Activated naive CD4-positive, alpha-beta T cell treated with anti-CD3 and anti-CD28 coated beads for 36 hours (primary cell): ENCODE measurements at regions not wholly inside any gene's neighbourhood (a gene's known extent, or its start where the extent isn't known, plus 50 kb on each side); places are given as distances from the start of the nearest gene placed in this dataset.

Source experiments
- CTCF ChIA-PET: fragments of 350-600 bp; sonication (Branson Sonifier 250); formaldehyde crosslinking; loops from one replicate; lab custom pipeline; 2021; ENCODE audit warnings: antibody characterized with exemption; lab: Charles Lee
- DNase-seq: peaks from one replicate; pipeline ENCODE4 v3.0.0-alpha.2; 2020
- H3K27ac Mint-ChIP-seq: one replicate; pipeline ENCODE4 v1.8.0; 2021; ENCODE audit warnings: mild to moderate bottlenecking, mixed read lengths
- H3K27me3 Mint-ChIP-seq: one replicate; pipeline ENCODE4 v1.8.0; 2021; ENCODE audit warnings: low read depth, mixed read lengths
- H3K36me3 Mint-ChIP-seq: one replicate; pipeline ENCODE4 v1.8.0; 2021; ENCODE audit warnings: low read depth, mixed read lengths
- H3K4me1 Mint-ChIP-seq: one replicate; pipeline ENCODE4 v1.8.0; 2021; ENCODE audit warnings: low read depth, mixed read lengths
- H3K4me3 Mint-ChIP-seq: one replicate; pipeline ENCODE4 v1.8.0; 2021; ENCODE audit warnings: mild to moderate bottlenecking, moderate library complexity, mixed read lengths
- H3K9me3 Mint-ChIP-seq: one replicate; pipeline ENCODE4 v1.8.0; 2021; ENCODE audit warnings: mixed read lengths
- intact Hi-C: fragments of 100-400 bp; cut with micrococcal nuclease; formaldehyde crosslinking; loops from one replicate; pipeline ENCODE4 v1.15.1; 2023

DNA sequence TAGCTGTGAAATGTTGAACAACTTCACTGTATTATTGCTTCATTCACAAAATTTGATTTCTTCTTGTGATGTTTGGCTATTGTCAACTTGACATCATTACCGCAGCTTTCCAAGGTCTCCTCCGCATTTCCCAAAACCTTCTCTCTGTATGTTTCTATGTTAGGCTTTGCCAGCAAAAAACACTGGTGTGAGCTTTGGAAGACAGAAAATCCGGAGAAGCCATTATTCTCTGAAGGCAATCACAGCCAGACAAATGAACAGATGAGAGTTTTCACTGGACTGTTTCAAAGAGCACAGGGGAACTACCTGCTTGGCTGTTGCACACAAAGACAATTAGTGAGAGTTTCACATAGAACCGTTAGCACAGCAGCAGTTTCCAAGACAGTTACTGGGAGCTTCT lies 609.6 kb downstream of the BRINP3 start:
- DNase-seq: no peak
- Mint-ChIP-seq H3K4me1 (no peaks in the 10 kb centered on the region), H3K36me3 (no peaks in the 10 kb centered on the region), H3K9me3 (no peaks in the 10 kb centered on the region), H3K27ac (no peak overlapping the region), H3K27me3 (no peaks in the 10 kb centered on the region), H3K4me3 (no peak overlapping the region)
- intact Hi-C loops: no loop called here
- CTCF ChIA-PET: interaction anchor here (0.6 kb wide), 1 partner anchor 350 kb away, joined by 3 read pairs; no protein-coding TSS in a partner anchor

- intact Hi-C loops: no loop called here
- H3K4me3 Mint-ChIP-seq: no peak overlapping the region
- no peak overlapping the region for H3K27ac Mint-ChIP-seq
- no peak for DNase-seq
- H3K36me3 Mint-ChIP-seq: no peaks in the 10 kb centered on the region
- CTCF ChIA-PET: no interaction called here
- H3K9me3 Mint-ChIP-seq: no peaks in the 10 kb centered on the region
- no peaks in the 10 kb centered on the region for H3K4me1 Mint-ChIP-seq
- H3K27me3 Mint-ChIP-seq: no peaks in the 10 kb centered on the region
These were observed 602.8 kb downstream of the BRINP3 start for GRCh38 chr1:189874715-189875435.

- Mint-ChIP-seq H3K9me3 (no peaks in the 10 kb centered on the region), H3K4me3 (no peak overlapping the region), H3K27ac (no peak overlapping the region), H3K4me1 (no peaks in the 10 kb centered on the region), H3K36me3 (no peaks in the 10 kb centered on the region), H3K27me3 (no peaks in the 10 kb centered on the region)
- DNase-seq: no peak
- CTCF ChIA-PET: no interaction called here
- intact Hi-C loops: no loop called here
These were observed 597.5 kb downstream of the BRINP3 start for GRCh38 chr1:189880135-189880534.

- H3K4me3 Mint-ChIP-seq: no peak overlapping the region
- H3K27ac Mint-ChIP-seq: no peak overlapping the region
- CTCF ChIA-PET: no interaction called here
These were observed 577.8 kb downstream of the BRINP3 start for GRCh38 chr1:189899686-189900425.

GRCh38 chr1:189904509-189904908 lies 573.2 kb downstream of the BRINP3 start:
- no peak for DNase-seq
- Mint-ChIP-seq H3K27ac (no peak overlapping the region), H3K4me3 (no peak overlapping the region), H3K36me3 (no peaks in the 10 kb centered on the region), H3K27me3 (no peaks in the 10 kb centered on the region), H3K9me3 (peaks cover 11% of the 10 kb centered on the region), H3K4me1 (no peaks in the 10 kb centered on the region)
- CTCF ChIA-PET: no interaction called here
- intact Hi-C loops: no loop called here

More at GRCh38 chr1:189899686-189900425, 577.8 kb downstream of the BRINP3 start:
- H3K27me3 Mint-ChIP-seq: no peaks in the 10 kb centered on the region
- H3K4me1 Mint-ChIP-seq: no peaks in the 10 kb centered on the region
- intact Hi-C loops: no loop called here
- H3K9me3 Mint-ChIP-seq: peaks cover 11% of the 10 kb centered on the region
- DNase-seq: no peak
- no peaks in the 10 kb centered on the region for H3K36me3 Mint-ChIP-seq

DNA sequence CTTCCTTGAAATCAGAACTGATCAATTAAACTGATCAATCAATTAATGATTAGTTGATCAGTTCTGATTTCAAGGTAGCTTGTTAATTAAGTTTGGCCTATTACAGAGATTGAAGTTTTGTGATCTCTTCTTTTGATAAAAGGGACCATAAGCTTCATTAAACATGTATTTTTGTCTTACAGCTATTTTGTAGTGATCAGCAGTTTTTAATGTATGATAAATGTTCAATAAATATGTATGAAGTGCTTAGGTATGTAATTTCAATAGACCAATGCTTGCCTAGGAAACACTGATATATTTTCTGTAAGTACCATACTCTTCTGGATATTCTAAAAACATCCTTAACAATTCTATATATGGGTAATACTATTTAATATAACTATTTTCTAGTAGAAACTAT lies 569.6 kb downstream of the BRINP3 start:
- H3K9me3 Mint-ChIP-seq: peaks cover 18% of the 10 kb centered on the region
- CTCF ChIA-PET: no interaction called here
- H3K4me1 Mint-ChIP-seq: no peaks in the 10 kb centered on the region
- DNase-seq: no peak
- H3K27ac Mint-ChIP-seq: no peak overlapping the region
- no peaks in the 10 kb centered on the region for H3K27me3 Mint-ChIP-seq
- intact Hi-C loops: no loop called here
- H3K36me3 Mint-ChIP-seq: no peaks in the 10 kb centered on the region
- no peak overlapping the region for H3K4me3 Mint-ChIP-seq

DNA sequence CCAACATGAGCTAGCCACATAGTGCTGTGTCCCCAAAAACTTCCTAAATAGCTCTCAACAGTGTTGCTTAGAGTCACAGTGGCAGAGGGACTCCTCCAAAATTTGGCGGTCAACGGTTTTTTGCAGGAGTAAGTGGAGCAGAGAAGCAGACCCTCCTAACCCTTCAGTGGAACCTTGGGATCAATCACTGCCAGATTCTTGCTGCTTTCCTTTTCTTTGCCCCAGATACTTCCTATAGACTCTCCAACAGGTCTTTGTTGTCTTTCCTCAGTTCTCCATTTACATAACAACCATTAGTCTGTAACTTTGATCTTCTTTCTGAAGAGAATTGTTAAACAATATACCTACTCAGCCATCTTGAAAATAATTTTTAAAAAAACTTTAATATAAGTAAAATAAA lies 556.1 kb downstream of the BRINP3 start:
- intact Hi-C loops: no loop called here
- DNase-seq: no peak
- no peak overlapping the region for H3K27ac Mint-ChIP-seq
- no peaks in the 10 kb centered on the region for H3K36me3 Mint-ChIP-seq
- no peaks in the 10 kb centered on the region for H3K4me1 Mint-ChIP-seq
- CTCF ChIA-PET: no interaction called here
- no peak overlapping the region for H3K4me3 Mint-ChIP-seq
- H3K27me3 Mint-ChIP-seq: no peaks in the 10 kb centered on the region
- peaks cover 28% of the 10 kb centered on the region for H3K9me3 Mint-ChIP-seq

DNA sequence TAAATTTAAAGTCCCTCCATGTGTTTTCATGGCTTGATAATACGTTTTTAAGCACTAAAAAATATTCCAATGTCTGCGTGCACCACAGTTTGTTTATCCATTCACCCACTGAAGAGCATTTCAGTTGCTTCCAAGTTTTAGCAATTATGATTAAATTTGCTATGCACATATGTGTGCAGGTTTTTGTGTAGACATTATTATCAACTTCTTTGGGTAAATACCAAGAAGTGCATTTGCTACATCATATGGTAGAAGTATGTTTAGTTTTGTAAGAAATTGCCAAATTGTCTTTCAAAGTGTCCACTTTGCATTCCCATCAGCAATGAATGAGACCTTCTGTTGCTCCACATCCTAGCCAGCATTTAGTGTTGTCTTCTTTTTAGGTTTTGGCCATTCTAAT lies 550.0 kb downstream of the BRINP3 start:
- no peak overlapping the region for H3K4me3 Mint-ChIP-seq
- CTCF ChIA-PET: no interaction called here
- intact Hi-C loops: no loop called here
- no peaks in the 10 kb centered on the region for H3K27me3 Mint-ChIP-seq
- H3K36me3 Mint-ChIP-seq: no peaks in the 10 kb centered on the region
- H3K9me3 Mint-ChIP-seq: peaks cover 18% of the 10 kb centered on the region
- H3K4me1 Mint-ChIP-seq: no peaks in the 10 kb centered on the region
- DNase-seq: no peak
- H3K27ac Mint-ChIP-seq: no peak overlapping the region

GRCh38 chr1:189929501-189930099 lies 548.1 kb downstream of the BRINP3 start:
- no peak for DNase-seq
- Mint-ChIP-seq H3K4me3 (no peak overlapping the region), H3K27ac (no peak overlapping the region), H3K27me3 (no peaks in the 10 kb centered on the region), H3K9me3 (peaks cover 17% of the 10 kb centered on the region), H3K4me1 (no peaks in the 10 kb centered on the region), H3K36me3 (no peaks in the 10 kb centered on the region)
- CTCF ChIA-PET: no interaction called here
- intact Hi-C loops: no loop called here

- no peaks in the 10 kb centered on the region for H3K27me3 Mint-ChIP-seq
- H3K4me3 Mint-ChIP-seq: no peak overlapping the region
- no peaks in the 10 kb centered on the region for H3K4me1 Mint-ChIP-seq
- H3K9me3 Mint-ChIP-seq: peaks cover 3% of the 10 kb centered on the region
- H3K36me3 Mint-ChIP-seq: no peaks in the 10 kb centered on the region
- no peak overlapping the region for H3K27ac Mint-ChIP-seq
- CTCF ChIA-PET: no interaction called here
- DNase-seq: no peak
- intact Hi-C loops: no loop called here
These were observed 540.8 kb downstream of the BRINP3 start for GRCh38 chr1:189936861-189937260.

DNA sequence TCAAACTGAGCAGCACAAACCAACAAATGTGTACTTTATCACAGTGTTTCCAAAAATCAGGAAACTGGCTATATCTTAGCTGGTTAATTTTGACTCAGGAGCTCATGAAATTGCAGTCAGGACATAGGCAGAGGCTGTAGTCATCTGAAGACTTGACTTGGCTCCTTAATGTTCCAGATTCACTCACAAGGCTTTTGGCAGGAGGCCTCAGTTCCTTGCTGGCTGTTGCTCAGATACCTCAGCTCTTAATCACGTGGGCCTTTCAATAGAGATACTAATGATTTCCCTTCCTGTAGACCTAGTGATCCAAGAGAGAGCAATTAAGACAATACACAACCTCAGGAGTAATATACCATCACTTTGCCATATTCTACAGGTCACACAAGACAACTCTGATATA lies 537.7 kb downstream of the BRINP3 start:
- H3K4me1 Mint-ChIP-seq: no peaks in the 10 kb centered on the region
- CTCF ChIA-PET: no interaction called here
- DNase-seq: no peak
- H3K36me3 Mint-ChIP-seq: no peaks in the 10 kb centered on the region
- no peak overlapping the region for H3K4me3 Mint-ChIP-seq
- no peaks in the 10 kb centered on the region for H3K9me3 Mint-ChIP-seq
- no peak overlapping the region for H3K27ac Mint-ChIP-seq
- intact Hi-C loops: no loop called here
- no peaks in the 10 kb centered on the region for H3K27me3 Mint-ChIP-seq

DNA sequence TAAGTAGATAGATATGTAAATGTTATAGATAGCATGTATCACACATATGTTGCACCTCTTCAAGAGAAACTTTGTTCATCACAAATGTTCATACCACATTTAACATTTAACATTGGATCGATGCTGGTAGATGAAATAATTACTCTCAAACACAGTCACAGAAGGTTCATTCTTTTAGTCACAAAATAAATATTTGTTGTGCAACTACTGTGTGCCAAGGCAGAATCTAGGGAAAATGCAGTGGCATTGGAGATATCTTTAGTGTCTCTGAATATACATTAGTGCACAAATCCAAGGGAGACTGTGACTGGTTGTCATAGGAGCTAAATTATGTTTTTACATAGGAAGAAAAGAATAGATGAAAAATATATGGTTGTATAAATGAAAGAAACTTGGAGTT lies 535.7 kb downstream of the BRINP3 start:
- H3K36me3 Mint-ChIP-seq: no peaks in the 10 kb centered on the region
- DNase-seq: no peak
- intact Hi-C loops: no loop called here
- CTCF ChIA-PET: no interaction called here
- H3K27ac Mint-ChIP-seq: no peak overlapping the region
- no peaks in the 10 kb centered on the region for H3K9me3 Mint-ChIP-seq
- no peaks in the 10 kb centered on the region for H3K4me1 Mint-ChIP-seq
- no peak overlapping the region for H3K4me3 Mint-ChIP-seq
- no peaks in the 10 kb centered on the region for H3K27me3 Mint-ChIP-seq

- H3K9me3 Mint-ChIP-seq: peaks cover 5% of the 10 kb centered on the region
- H3K4me1 Mint-ChIP-seq: no peaks in the 10 kb centered on the region
- no peak for DNase-seq
- H3K27me3 Mint-ChIP-seq: no peaks in the 10 kb centered on the region
- H3K36me3 Mint-ChIP-seq: no peaks in the 10 kb centered on the region
- intact Hi-C loops: no loop called here
- H3K27ac Mint-ChIP-seq: no peak overlapping the region
- no peak overlapping the region for H3K4me3 Mint-ChIP-seq
- CTCF ChIA-PET: no interaction called here
These were observed 518.9 kb downstream of the BRINP3 start for GRCh38 chr1:189958756-189959155.
